Activated CD4-positive, alpha-beta T cell treated with anti-CD3 and anti-CD28 coated beads, Interleukin-2, Interleukin-4, amounts not matched to agents 100 ng/mL and 50 ng/mL, durations not matched to agents 16 hours and 8 hours (primary cell): ENCODE measurements at regions not wholly inside any gene's neighbourhood (a gene's known extent, or its start where the extent isn't known, plus 50 kb on each side); places are given as distances from the start of the nearest gene placed in this dataset.

Experiments
- DNase-seq: peaks from one replicate; pipeline ENCODE4 v3.0.0-alpha.2; 2020; ENCODE audit warnings: low spot score

- no peak for DNase-seq
These were observed 180.1 kb downstream of the MACROH2A1 start for GRCh38 chr5:135218790-135219568.

DNA sequence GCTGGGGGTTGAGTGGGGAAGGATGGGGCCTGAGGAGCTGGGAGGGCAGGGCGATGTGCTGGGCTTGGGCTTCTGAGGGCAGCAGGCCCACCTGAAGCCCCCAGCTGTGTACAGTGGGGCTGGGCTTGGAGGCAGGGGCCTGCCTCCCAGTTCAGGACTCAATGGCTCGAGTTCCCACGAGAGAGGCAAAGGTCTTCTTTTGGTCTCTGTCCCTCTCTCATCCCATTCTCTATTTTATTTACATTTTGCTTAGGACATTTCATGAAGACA lies 180.6 kb downstream of the MACROH2A1 start:
- no peak for DNase-seq

- no peak for DNase-seq
These were observed 181.2 kb downstream of the MACROH2A1 start for GRCh38 chr5:135217669-135218485.

- no peak for DNase-seq
These were observed 182.3 kb downstream of the MACROH2A1 start for GRCh38 chr5:135216471-135217343.

GRCh38 chr5:135215617-135216470 lies 181.8 kb upstream of the PITX1 start:
- DNase-seq = no peak

DNA sequence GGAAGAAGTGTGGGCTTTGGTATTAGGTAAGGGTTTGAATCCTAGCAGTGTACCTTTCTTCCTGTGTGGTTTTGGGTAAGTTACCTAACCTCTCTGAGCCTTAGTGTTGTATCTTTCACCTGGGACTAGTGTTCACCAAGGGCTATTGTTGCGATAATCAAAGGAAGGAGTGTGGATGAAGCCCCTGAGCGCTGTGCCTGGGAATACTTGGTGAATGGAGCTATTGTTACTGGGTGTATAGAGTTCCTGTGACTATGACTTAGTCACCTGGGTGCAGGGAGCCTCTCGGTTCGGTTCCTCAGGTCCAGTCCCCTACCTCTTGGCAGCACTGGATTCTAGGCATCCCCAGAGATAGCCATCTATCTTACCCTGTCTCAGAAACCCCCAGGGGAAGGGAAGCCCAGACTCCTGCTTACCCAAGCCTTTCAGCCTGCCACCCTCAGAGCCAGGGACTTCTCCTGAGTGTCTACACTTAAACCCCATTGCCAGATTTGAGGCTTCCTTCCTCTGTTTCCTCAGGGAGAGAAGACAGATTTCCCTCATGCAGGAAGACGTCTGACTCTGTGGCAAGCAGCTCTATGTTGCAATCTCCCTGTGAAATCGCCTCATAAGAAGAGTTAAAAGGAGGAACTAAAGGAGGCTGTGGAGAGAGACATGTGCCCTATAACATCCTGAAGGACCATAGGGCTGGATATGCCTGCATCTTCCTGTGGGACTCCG lies 181.0 kb upstream of the PITX1 start:
- no peak for DNase-seq

DNA sequence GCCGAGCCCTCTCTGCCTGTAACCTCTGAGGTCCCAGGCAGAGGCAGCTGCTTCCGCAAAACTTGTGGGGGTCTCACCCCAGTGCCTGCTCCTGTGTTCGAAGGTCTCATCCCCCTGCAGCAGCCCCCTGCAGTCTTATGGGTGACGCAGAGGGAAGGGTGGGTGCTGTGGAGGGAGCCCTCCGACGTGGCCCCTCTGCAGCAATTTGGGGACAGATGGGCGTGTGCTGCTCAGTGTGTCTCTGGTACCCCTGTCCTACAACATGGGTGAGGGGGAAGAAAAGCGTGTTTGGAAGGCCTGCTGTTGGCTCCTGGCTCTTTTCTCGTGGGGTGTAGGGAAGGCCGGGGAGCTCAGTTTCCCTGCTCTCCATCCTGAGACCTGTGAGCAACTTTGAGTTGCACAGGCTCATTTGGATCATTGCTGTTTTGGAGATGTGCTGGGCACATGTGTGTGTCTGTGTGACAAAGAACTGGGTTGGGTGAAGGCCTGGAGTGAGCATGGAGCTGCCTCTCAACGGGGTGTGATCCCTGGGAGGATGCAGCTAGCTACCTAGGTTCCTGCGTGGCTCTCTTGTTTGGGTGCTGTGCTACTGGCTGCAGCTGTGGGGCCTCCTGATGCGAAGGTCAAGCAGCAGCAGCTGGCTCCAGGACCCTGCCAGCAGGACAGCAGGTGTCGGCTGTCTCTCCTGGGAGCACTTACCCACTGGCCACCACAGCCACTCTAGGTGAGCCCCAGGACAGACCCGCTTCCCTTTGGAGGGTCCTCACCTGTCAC lies 179.6 kb upstream of the PITX1 start:
- DNase-seq = no peak

DNA sequence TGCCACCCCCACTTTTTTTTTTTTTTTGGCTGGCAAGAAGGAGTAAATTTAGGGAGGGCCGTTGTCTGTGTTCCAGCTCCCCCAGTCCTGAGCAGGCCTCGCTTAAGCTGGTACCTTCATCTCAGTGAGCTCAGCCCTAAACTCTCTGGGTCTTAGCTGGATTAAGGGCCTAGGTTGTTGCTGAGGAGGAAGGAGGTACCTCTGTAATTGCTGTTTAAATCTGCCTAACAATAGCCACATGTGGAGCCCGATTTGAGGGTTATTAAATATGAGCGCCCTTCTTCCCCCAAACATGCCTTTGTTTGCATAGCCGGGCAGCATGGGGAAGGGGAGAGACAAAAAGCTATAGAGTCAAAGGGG lies 179.0 kb upstream of the PITX1 start:
- DNase-seq = no peak

DNA sequence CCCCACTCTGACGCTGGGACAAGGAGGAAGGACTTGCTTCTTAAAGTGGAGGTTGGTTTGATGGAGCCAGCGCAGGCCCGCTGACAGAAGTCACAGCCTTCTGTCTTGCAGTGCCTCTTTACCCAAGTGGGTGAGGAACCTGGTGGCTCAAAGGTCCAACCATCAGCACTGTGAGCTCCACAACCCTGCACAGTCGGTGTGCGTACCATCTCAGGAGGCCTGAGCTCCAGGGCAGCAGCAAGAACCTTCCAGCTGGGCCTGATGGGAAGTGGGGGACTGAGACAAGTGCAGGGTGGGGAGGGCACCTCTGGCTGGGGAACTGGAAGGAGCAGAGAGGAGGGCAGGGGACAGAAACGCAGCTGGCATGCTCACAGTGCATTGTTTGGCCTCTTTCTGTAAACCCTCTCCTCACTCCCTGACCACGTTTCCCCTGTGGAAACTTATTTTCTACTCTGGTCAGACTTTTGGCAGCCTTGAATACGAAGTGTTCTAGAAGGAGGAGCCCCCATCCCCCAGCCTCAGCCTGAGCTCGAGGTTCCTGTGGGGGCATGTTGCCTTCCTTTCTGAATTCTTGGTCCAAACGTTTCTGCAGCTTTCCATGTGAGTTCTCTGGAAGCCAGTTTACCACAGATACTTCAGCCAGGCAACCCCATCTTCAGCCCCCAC lies 178.5 kb upstream of the PITX1 start:
- DNase-seq = no peak

GRCh38 chr5:135211791-135212190 lies 177.8 kb upstream of the PITX1 start:
- no peak for DNase-seq

- no peak for DNase-seq
These were observed 177.2 kb upstream of the PITX1 start for GRCh38 chr5:135211083-135211790.

- DNase-seq = no peak
These were observed 176.4 kb upstream of the PITX1 start for GRCh38 chr5:135210286-135211055.

GRCh38 chr5:135208903-135209721 lies 175.1 kb upstream of the PITX1 start:
- DNase-seq = no peak

- DNase-seq = no peak
These were observed 174.5 kb upstream of the PITX1 start for GRCh38 chr5:135208555-135208902.

DNA sequence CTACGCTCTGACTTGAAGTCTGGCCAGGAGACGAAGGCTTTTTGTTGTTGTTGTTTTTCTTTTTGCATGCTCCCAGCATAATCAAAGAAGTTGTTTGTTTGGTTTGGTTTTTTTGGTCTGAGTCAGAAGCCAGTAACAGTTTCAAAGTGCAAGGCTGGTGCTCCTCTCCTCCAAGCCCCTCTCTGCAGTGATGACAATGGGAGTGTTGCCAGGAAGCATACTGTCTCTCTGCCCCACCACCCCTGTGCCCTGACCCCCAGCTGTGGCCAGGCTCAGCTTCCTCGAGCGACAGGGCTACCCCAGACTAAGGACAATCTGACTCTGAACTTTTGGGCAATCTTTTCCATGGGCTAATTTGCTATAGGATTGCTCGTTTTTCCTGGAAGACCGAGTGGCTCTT lies 173.8 kb upstream of the PITX1 start:
- no peak for DNase-seq

DNA sequence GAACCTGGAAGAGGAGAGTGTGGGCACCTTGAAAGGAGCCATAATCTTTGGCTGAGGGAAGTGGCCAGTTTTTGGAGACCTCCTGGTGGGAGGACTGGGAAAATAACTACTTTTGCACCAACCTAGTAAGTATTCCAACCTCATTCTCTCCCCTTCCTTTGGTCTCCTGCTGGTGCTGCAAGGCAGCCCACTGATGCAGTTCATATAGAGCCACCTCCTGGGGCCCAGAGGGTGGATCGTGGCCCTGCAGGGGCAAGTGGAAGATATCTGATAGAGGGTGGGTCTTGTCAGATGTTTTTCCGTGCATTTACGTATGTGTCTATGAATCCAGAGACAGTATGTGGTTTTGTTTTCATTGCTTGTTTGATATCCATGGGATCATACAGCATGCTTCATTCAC lies 172.8 kb upstream of the PITX1 start:
- no peak for DNase-seq

DNA sequence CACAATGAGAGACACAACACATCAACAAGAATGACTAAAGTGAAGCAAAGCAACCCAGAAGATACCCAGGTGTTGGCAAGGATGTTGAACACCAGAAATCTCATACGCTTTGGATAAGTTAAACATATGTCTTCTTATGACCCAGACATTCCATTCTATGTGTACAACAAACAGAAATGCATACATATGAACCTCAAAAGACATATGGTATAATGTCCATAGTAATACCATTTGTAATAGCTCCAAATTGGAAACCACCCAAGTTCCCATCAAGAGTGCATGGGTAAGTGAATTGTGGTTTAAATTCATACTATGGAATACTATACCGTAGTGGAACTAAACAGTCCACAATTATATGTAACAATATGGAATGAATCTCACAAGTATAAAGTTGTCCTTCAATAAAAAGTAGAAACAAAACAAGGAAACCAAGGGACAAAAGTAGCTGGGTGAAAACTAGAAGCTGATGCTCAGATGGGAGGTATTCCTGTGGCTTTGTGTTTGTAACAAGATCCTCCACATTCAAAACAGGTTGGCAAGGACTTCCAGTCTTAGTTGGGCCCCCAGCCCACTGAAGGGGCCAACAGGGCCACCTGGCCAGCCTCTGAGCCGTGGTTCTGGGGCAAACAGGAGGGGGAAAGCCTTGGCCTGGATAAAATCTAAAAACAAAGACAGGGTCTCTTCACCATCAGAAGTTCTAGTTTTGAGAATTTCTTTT lies 171.8 kb upstream of the PITX1 start:
- DNase-seq = no peak
